B cell (primary cell): ENCODE measurements at regions not wholly inside any gene's neighbourhood (a gene's known extent, or its start where the extent isn't known, plus 50 kb on each side); places are given as distances from the start of the nearest gene placed in this dataset.

Source experiments
- ATAC-seq: fragments of 200-7000 bp; cut with Tn5 transposase; one replicate; pipeline ENCODE4 v1.10.0; 2021; ENCODE audit warnings: low read depth, mild to moderate bottlenecking, moderate number of reproducible peaks, moderate library complexity
- CTCF ChIA-PET: fragments of 350-600 bp; sonication (Branson Sonifier 250); formaldehyde crosslinking; loops from one replicate; lab custom pipeline; 2021; ENCODE audit warnings: antibody characterized with exemption, inconsistent platforms; lab: Charles Lee
- POLR2A ChIA-PET: fragments of 350-600 bp; sonication (Branson Sonifier 250); formaldehyde crosslinking; loops from one replicate; lab custom pipeline; 2021; ENCODE audit warnings: antibody characterized with exemption; lab: Charles Lee
- DNase-seq: peaks from one replicate; pipeline ENCODE4 v3.0.0; 2013
- H2AFZ ChIP-seq: 2 replicates; pipeline ENCODE4 v1.6.1; 2012; ENCODE audit warnings: mild to moderate bottlenecking, low read depth, low read length; ENCODE audit not compliant: insufficient read depth, poor library complexity, severe bottlenecking
- H3K27ac ChIP-seq, 2 donors: 1 replicate in 1 of 2; 2 replicates in 1 of 2; pipeline ENCODE4 v1.5.1; 2012 to 2013; ENCODE audit warnings: low read length in 2 of 2, mild to moderate bottlenecking in 2 of 2, moderate library complexity in 1 of 2
- H3K27me3 ChIP-seq, 4 experiments: fragments of 200-600 bp in 1 of 4; sonication (generic) in 1 of 4; replicated peaks in 1 of 4; 1 replicate in 2 of 4; 2 replicates in 2 of 4; pipeline versions ENCODE4 v1.6.1 to v1.7.0; 2013 to 2016; ENCODE audit warnings: low read length in 3 of 4, mild to moderate bottlenecking in 2 of 4, mixed read lengths in 1 of 4, moderate library complexity in 1 of 4; ENCODE audit not compliant: insufficient read depth in 4 of 4, control insufficient read depth in 3 of 4; ENCODE audit errors: control extremely low read depth in 1 of 4
- H3K36me3 ChIP-seq, 2 experiments: replicated peaks in 1 of 2; 1 replicate in 1 of 2; 2 replicates in 1 of 2; pipeline versions ENCODE4 v1.6.1 to v1.7.1; 2013; ENCODE audit warnings: low read length in 1 of 2; ENCODE audit not compliant: insufficient read depth in 2 of 2, control insufficient read depth in 1 of 2; ENCODE audit errors: control extremely low read depth in 1 of 2, extremely low read depth in 1 of 2
- H3K4me1 ChIP-seq, 2 donors: fragments of 200-600 bp in 1 of 2; sonication (generic) in 1 of 2; 1 replicate in 1 of 2; 2 replicates in 1 of 2; pipeline versions ENCODE4 v1.5.1 to v1.6.1; 2013 to 2017; ENCODE audit warnings: low read length in 2 of 2; ENCODE audit not compliant: control insufficient read depth in 2 of 2, insufficient read depth in 2 of 2
- H3K4me2 ChIP-seq: replicated peaks from 2 replicates; pipeline ENCODE3; 2012; ENCODE audit warnings: mild to moderate bottlenecking, low read depth, low read length; ENCODE audit not compliant: poor library complexity, severe bottlenecking
- H3K4me3 ChIP-seq, 5 experiments: fragments of 200-600 bp in 1 of 5; sonication (generic) in 1 of 5; 1 replicate in 3 of 5; 2 replicates in 2 of 5; pipeline versions ENCODE4 v1.5.1 to v1.7.0; 2011 to 2016; ENCODE audit warnings: low read length in 4 of 5, mild to moderate bottlenecking in 4 of 5, low read depth in 2 of 5, control low read depth in 1 of 5, moderate library complexity in 1 of 5; ENCODE audit not compliant: insufficient read depth in 1 of 5; ENCODE audit errors: control extremely low read depth in 1 of 5, extremely low read depth in 1 of 5
- H3K79me2 ChIP-seq: fragments of 200-600 bp; sonication (generic); one replicate; pipeline ENCODE4 v1.6.0; 2016; ENCODE audit warnings: low read length; ENCODE audit not compliant: control insufficient read depth, insufficient read depth
- H3K9ac ChIP-seq: fragments of 200-600 bp; sonication (generic); 2 replicates; pipeline ENCODE4 v1.6.1; 2017; ENCODE audit warnings: mild to moderate bottlenecking, low read length, moderate library complexity
- H3K9me3 ChIP-seq, 3 donors: one replicate each; pipeline versions ENCODE4 v1.6.1 to v1.7.1; 2013; ENCODE audit warnings: low read length in 2 of 3; ENCODE audit not compliant: control insufficient read depth in 2 of 3, insufficient read depth in 1 of 3; ENCODE audit errors: control extremely low read depth in 1 of 3
- H4K20me1 ChIP-seq: 2 replicates; pipeline ENCODE4 v1.6.0; 2012; ENCODE audit warnings: mild to moderate bottlenecking, low read length; ENCODE audit not compliant: insufficient read depth, control insufficient read depth, poor library complexity, severe bottlenecking
- H3K27ac Mint-ChIP-seq: one replicate; pipeline ENCODE4 v1.8.0; 2021; ENCODE audit warnings: mixed read lengths
- H3K27me3 Mint-ChIP-seq: one replicate; pipeline ENCODE4 v1.8.0; 2021; ENCODE audit warnings: mixed read lengths
- H3K4me1 Mint-ChIP-seq: one replicate; pipeline ENCODE4 v1.8.0; 2021; ENCODE audit warnings: mixed read lengths
- H3K4me3 Mint-ChIP-seq: one replicate; pipeline ENCODE4 v1.8.0; 2021; ENCODE audit warnings: mixed read lengths
- H3K9me3 Mint-ChIP-seq: one replicate; pipeline ENCODE4 v1.8.0; 2022; ENCODE audit warnings: mixed read lengths; ENCODE audit not compliant: insufficient read depth
- EZH2 ChIP-seq: IDR thresholded peaks from 2 replicates; pipeline ENCODE4 v1.6.1; 2012; ENCODE audit warnings: borderline replicate concordance, low read depth, mild to moderate bottlenecking, moderate library complexity, low read length; ENCODE audit not compliant: insufficient read depth, poor library complexity, severe bottlenecking
- WGBS: methylation state at CpG from one replicate; pipeline ENCODE4 v1.1.5; 2013; ENCODE audit warnings: missing lambda C conversion rate; ENCODE audit not compliant: insufficient coverage; 5-methylcytosine and 5-hydroxymethylcytosine counted together
- intact Hi-C: fragments of 100-400 bp; cut with micrococcal nuclease; formaldehyde crosslinking; loops from one replicate; pipeline ENCODE4 v1.10.0; 2022
- TF ChIP-seq, protein P1 (sequence below): fragments of 200-600 bp; IDR thresholded peaks from one replicate; pipeline ENCODE4 v1.8.0; 2022; ENCODE audit warnings: antibody characterized with exemption, mild to moderate bottlenecking

GRCh38 chr2:129062146-129062912 is 743.7 kb upstream of the HS6ST1 start:
- ATAC-seq: no peak

DNA sequence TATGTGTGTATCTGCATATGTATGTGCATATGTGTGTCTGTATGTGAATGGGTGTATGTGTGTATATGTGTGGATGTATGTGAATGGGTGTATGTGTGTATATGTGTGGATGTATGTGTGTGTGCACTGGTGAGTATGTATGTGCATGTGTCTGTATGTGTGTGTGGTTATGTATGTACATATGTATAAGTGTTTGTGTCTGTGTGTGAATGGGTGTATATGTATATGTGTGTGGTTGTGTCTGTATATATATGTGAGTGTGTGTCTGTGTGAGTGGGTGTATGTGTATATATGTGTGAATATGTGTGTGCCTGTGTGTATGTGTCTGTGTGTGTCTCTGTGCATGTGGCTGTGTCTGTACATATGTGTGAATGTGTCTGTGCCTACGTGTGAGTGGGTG is 748.4 kb upstream of the HS6ST1 start:
- 100% methylated on average over 1 of the region's 1 CpG for WGBS
- POLR2A ChIA-PET: no interaction called here
- Histone ChIP-seq H3K4me1 (no peaks in the 10 kb centered on the region), H3K27ac (no peak overlapping the region), H3K9me3 (no peaks in the 10 kb centered on the region), H3K27me3 (no peaks in the 10 kb centered on the region), H2AFZ (no peak overlapping the region), H3K79me2 (no peaks in the 10 kb centered on the region), H3K36me3 (no peaks in the 10 kb centered on the region), H3K9ac (no peak overlapping the region), H3K4me2 (no peak overlapping the region), H3K4me3 (no peak overlapping the region), H4K20me1 (no peaks in the 10 kb centered on the region)
- Mint-ChIP-seq H3K4me3 (no peak overlapping the region), H3K4me1 (no peaks in the 10 kb centered on the region), H3K9me3 (no peaks in the 10 kb centered on the region), H3K27ac (no peak overlapping the region), H3K27me3 (no peaks in the 10 kb centered on the region)
- CTCF ChIA-PET: no interaction called here
- TF ChIP-seq, protein P1, sequence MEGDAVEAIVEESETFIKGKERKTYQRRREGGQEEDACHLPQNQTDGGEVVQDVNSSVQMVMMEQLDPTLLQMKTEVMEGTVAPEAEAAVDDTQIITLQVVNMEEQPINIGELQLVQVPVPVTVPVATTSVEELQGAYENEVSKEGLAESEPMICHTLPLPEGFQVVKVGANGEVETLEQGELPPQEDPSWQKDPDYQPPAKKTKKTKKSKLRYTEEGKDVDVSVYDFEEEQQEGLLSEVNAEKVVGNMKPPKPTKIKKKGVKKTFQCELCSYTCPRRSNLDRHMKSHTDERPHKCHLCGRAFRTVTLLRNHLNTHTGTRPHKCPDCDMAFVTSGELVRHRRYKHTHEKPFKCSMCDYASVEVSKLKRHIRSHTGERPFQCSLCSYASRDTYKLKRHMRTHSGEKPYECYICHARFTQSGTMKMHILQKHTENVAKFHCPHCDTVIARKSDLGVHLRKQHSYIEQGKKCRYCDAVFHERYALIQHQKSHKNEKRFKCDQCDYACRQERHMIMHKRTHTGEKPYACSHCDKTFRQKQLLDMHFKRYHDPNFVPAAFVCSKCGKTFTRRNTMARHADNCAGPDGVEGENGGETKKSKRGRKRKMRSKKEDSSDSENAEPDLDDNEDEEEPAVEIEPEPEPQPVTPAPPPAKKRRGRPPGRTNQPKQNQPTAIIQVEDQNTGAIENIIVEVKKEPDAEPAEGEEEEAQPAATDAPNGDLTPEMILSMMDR: no peak
- TF ChIP-seq EZH2: no peak
- ATAC-seq: no peak
- no peak for DNase-seq
- intact Hi-C loops: no loop called here

More at GRCh38 chr2:129062146-129062912, 743.7 kb upstream of the HS6ST1 start:
- H2AFZ ChIP-seq: no peak overlapping the region
- no peaks in the 10 kb centered on the region for H3K27me3 ChIP-seq
- H3K9me3 ChIP-seq: no peaks in the 10 kb centered on the region
- no peaks in the 10 kb centered on the region for H3K36me3 ChIP-seq
- H4K20me1 ChIP-seq: no peaks in the 10 kb centered on the region
- Mint-ChIP-seq H3K4me3 (no peak overlapping the region), H3K27me3 (no peaks in the 10 kb centered on the region), H3K9me3 (no peaks in the 10 kb centered on the region), H3K27ac (no peak overlapping the region), H3K4me1 (no peaks in the 10 kb centered on the region)
- intact Hi-C loops: no loop called here
- H3K4me2 ChIP-seq: no peak overlapping the region
- CTCF ChIA-PET: no interaction called here
- POLR2A ChIA-PET: no interaction called here
- no peak overlapping the region for H3K4me3 ChIP-seq
- TF ChIP-seq, protein P1: no peak
- no peak for TF ChIP-seq EZH2
- no peaks in the 10 kb centered on the region for H3K79me2 ChIP-seq
- whole genome bisulfite sequencing: 90% methylated on average over 8 of the region's 9 CpGs
- no peak overlapping the region for H3K27ac ChIP-seq
- no peak for DNase-seq
- no peak overlapping the region for H3K9ac ChIP-seq
- H3K4me1 ChIP-seq: no peaks in the 10 kb centered on the region
